ENCODE measurements at regions not wholly inside any gene's neighbourhood (a gene's known extent, or its start where the extent isn't known, plus 50 kb on each side); places are given as distances from the start of the nearest gene placed in this dataset.
"Not testable (repeated sequence)": the region's sequence is repeated elsewhere in the genome, so short reads cannot be mapped to it uniquely, and the experiment has no call there.

- H4K20me1 ChIP-seq (replicated peaks; ENCODE audit: control insufficient read depth, extremely low read depth, insufficient read depth, low read length); BruUV-seq (replicated peaks); CTCF ChIA-PET; H3K4me2 ChIP-seq (ENCODE audit: insufficient read depth, low read length); H3K9me3 ChIP-seq (replicated peaks; ENCODE audit: control insufficient read depth, insufficient read depth, low read length); H3K27ac ChIP-seq (ENCODE audit: insufficient read depth, low read depth, low read length); H3K4me3 ChIP-seq (replicated peaks in 1 of 3; ENCODE audit: insufficient read depth in 1 of 3, low read depth in 1 of 3, low read length in 3 of 3); H3K9ac ChIP-seq (replicated peaks; ENCODE audit: extremely low read depth, insufficient read depth, low read length); intact Hi-C loops (cut with micrococcal nuclease); FAIRE-seq; H3K4me1 ChIP-seq (ENCODE audit: control insufficient read depth, extremely low read depth, insufficient read depth, low read length); H3K79me2 ChIP-seq (ENCODE audit: control insufficient read depth, insufficient read depth, low read length); H2AFZ ChIP-seq (ENCODE audit: low read depth, low read length); H3K9me1 ChIP-seq (replicated peaks; ENCODE audit: control insufficient read depth, extremely low read depth, insufficient read depth, low read length); dilution Hi-C loops (cut with MboI; ENCODE audit: extremely low pct_ligation_motif_present, low sequenced_read_pairs); H3K36me3 ChIP-seq (ENCODE audit: control insufficient read depth in 2 of 2, extremely low read depth in 1 of 2, insufficient read depth in 2 of 2, low read length in 2 of 2); H3K27me3 ChIP-seq (ENCODE audit: control insufficient read depth in 2 of 2, insufficient read depth in 2 of 2, low read length in 2 of 2); POLR2A ChIA-PET; DNase-seq (ENCODE audit: low read depth, low spot score): not testable (repeated sequence)
These were observed 207.6 kb upstream of the PLGLB2 start for GRCh38 chr2:87540242-87540641.

DNA sequence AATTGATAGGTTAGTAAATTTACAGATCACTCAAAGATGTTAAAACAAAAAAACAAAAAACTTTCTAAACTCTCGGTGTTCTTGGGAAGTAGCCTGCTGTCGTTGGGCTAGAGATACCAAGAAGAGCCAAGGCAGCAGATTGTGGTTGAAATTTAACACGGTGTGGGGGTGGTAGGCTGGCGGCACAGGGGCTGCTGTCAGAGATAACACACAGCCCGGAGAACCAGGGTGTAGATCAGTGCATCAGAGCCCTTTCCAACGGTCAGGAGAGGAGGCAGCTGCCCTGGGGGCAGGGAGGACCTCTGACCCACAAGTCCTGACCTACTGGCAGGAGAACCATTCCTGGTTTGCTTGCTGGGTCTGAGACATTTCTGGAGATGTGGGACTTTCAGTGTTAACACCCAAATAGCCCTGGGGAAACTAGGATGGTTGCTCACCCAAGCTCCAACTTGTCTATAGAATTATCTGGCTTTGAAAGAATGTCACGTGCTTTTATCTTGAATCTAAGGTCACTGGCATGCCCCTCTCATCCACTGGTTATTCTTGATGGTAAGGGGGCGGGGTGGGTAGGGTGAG lies 205.2 kb upstream of the PLGLB2 start:
- H3K9me1 ChIP-seq (replicated peaks; ENCODE audit: control insufficient read depth, extremely low read depth, insufficient read depth, low read length); BruUV-seq (replicated peaks); H3K9ac ChIP-seq (replicated peaks; ENCODE audit: extremely low read depth, insufficient read depth, low read length); DNase-seq (ENCODE audit: low read depth, low spot score); H3K27me3 ChIP-seq (ENCODE audit: control insufficient read depth in 2 of 2, insufficient read depth in 2 of 2, low read length in 2 of 2); H3K79me2 ChIP-seq (ENCODE audit: control insufficient read depth, insufficient read depth, low read length); H2AFZ ChIP-seq (ENCODE audit: low read depth, low read length); H4K20me1 ChIP-seq (replicated peaks; ENCODE audit: control insufficient read depth, extremely low read depth, insufficient read depth, low read length); H3K4me2 ChIP-seq (ENCODE audit: insufficient read depth, low read length); H3K36me3 ChIP-seq (ENCODE audit: control insufficient read depth in 2 of 2, extremely low read depth in 1 of 2, insufficient read depth in 2 of 2, low read length in 2 of 2); POLR2A ChIA-PET; CTCF ChIA-PET; H3K4me1 ChIP-seq (ENCODE audit: control insufficient read depth, extremely low read depth, insufficient read depth, low read length); H3K9me3 ChIP-seq (replicated peaks; ENCODE audit: control insufficient read depth, insufficient read depth, low read length); H3K27ac ChIP-seq (ENCODE audit: insufficient read depth, low read depth, low read length); H3K4me3 ChIP-seq (replicated peaks in 1 of 3; ENCODE audit: insufficient read depth in 1 of 3, low read depth in 1 of 3, low read length in 3 of 3); FAIRE-seq; intact Hi-C loops (cut with micrococcal nuclease); dilution Hi-C loops (cut with MboI; ENCODE audit: extremely low pct_ligation_motif_present, low sequenced_read_pairs): not testable (repeated sequence)

- POLR2A ChIA-PET; H3K4me3 ChIP-seq (replicated peaks in 1 of 3; ENCODE audit: insufficient read depth in 1 of 3, low read depth in 1 of 3, low read length in 3 of 3); H3K4me1 ChIP-seq (ENCODE audit: control insufficient read depth, extremely low read depth, insufficient read depth, low read length); dilution Hi-C loops (cut with MboI; ENCODE audit: extremely low pct_ligation_motif_present, low sequenced_read_pairs); H3K27ac ChIP-seq (ENCODE audit: insufficient read depth, low read depth, low read length); FAIRE-seq; H3K4me2 ChIP-seq (ENCODE audit: insufficient read depth, low read length); H3K9me3 ChIP-seq (replicated peaks; ENCODE audit: control insufficient read depth, insufficient read depth, low read length); H4K20me1 ChIP-seq (replicated peaks; ENCODE audit: control insufficient read depth, extremely low read depth, insufficient read depth, low read length); H2AFZ ChIP-seq (ENCODE audit: low read depth, low read length); H3K9me1 ChIP-seq (replicated peaks; ENCODE audit: control insufficient read depth, extremely low read depth, insufficient read depth, low read length); H3K27me3 ChIP-seq (ENCODE audit: control insufficient read depth in 2 of 2, insufficient read depth in 2 of 2, low read length in 2 of 2); H3K79me2 ChIP-seq (ENCODE audit: control insufficient read depth, insufficient read depth, low read length); DNase-seq (ENCODE audit: low read depth, low spot score); H3K36me3 ChIP-seq (ENCODE audit: control insufficient read depth in 2 of 2, extremely low read depth in 1 of 2, insufficient read depth in 2 of 2, low read length in 2 of 2); BruUV-seq (replicated peaks); CTCF ChIA-PET; H3K9ac ChIP-seq (replicated peaks; ENCODE audit: extremely low read depth, insufficient read depth, low read length); intact Hi-C loops (cut with micrococcal nuclease): not testable (repeated sequence)
These were observed 204.1 kb upstream of the PLGLB2 start for GRCh38 chr2:87543797-87544196.

DNA sequence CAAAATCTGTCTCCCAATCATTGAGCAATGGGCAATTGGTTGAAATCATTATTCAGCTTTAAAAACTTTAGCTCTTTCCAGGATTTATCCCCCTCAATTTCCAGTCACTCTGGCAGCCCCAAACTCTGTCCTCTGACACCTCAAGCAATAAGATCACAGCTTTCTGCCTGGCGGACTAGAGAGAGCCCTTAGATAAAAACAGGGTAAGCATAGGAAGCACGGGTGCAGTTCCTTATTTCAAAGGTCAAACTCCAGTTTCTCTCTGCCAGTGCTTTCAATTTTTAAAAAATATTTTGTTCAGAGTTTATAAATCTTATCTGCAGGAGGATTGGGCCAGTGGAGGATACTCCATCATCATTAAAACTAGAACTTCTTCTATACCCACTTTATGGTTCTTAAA lies 200.8 kb upstream of the PLGLB2 start:
- H3K4me3 ChIP-seq (replicated peaks in 1 of 3; ENCODE audit: insufficient read depth in 1 of 3, low read depth in 1 of 3, low read length in 3 of 3); H2AFZ ChIP-seq (ENCODE audit: low read depth, low read length); H4K20me1 ChIP-seq (replicated peaks; ENCODE audit: control insufficient read depth, extremely low read depth, insufficient read depth, low read length); H3K36me3 ChIP-seq (ENCODE audit: control insufficient read depth in 2 of 2, extremely low read depth in 1 of 2, insufficient read depth in 2 of 2, low read length in 2 of 2); H3K9me1 ChIP-seq (replicated peaks; ENCODE audit: control insufficient read depth, extremely low read depth, insufficient read depth, low read length); dilution Hi-C loops (cut with MboI; ENCODE audit: extremely low pct_ligation_motif_present, low sequenced_read_pairs); POLR2A ChIA-PET; H3K79me2 ChIP-seq (ENCODE audit: control insufficient read depth, insufficient read depth, low read length); intact Hi-C loops (cut with micrococcal nuclease); DNase-seq (ENCODE audit: low read depth, low spot score); H3K9me3 ChIP-seq (replicated peaks; ENCODE audit: control insufficient read depth, insufficient read depth, low read length); H3K9ac ChIP-seq (replicated peaks; ENCODE audit: extremely low read depth, insufficient read depth, low read length); BruUV-seq (replicated peaks); H3K27me3 ChIP-seq (ENCODE audit: control insufficient read depth in 2 of 2, insufficient read depth in 2 of 2, low read length in 2 of 2); H3K4me2 ChIP-seq (ENCODE audit: insufficient read depth, low read length); H3K4me1 ChIP-seq (ENCODE audit: control insufficient read depth, extremely low read depth, insufficient read depth, low read length); FAIRE-seq; H3K27ac ChIP-seq (ENCODE audit: insufficient read depth, low read depth, low read length); CTCF ChIA-PET: not testable (repeated sequence)
